ENCODE measurements at regions not wholly inside any gene's neighbourhood (a gene's known extent, or its start where the extent isn't known, plus 50 kb on each side); places are given as distances from the start of the nearest gene placed in this dataset.

GRCh38 chrX:14124562-14124961, 94.9 kb upstream of the GEMIN8 start:
- no peak for DNase-seq

DNA sequence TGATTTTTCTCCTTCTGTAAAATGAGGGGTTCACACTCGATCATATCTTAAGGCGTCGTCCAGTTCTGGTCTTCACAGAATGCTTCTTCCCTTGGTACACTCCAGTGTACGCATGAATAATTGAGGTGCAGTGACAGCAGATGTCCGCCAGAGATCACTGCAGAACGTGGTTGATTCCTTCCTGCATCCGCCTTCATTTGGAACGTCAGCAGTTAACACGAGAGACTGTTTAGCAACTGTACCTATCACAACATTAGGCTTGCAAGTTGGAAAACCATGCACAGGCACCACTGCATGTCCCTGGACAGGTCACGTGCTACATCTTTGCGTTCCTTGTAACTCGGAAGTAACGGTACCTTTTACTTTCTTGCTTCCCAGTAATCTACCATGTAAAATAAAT, 66.0 kb upstream of the GEMIN8 start:
- DNase-seq = peak; percentile 5

DNA sequence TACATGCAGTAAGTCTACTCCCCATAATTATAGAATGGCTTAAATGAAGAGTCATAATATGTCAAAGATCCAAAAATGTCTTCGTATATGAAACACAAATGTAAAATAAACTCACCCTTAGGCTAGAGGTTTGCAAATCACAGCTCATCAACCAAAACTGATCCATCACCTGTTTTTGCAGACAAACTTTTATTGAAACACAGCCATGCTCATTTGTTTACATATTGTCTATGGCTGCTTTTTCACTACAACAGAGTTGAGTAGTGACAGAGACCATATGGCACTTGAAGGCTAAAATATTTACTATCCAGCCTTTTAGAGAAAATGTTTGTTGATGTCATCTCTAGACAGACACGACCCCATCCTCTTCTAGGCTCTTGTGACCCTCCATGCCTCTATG, 64.5 kb upstream of the GEMIN8 start:
- no peak for DNase-seq

GRCh38 chrX:14084466-14084865, 54.8 kb upstream of the GEMIN8 start:
- no peak for DNase-seq

- DNase-seq = no peak
Observed at GRCh38 chrX:14083783-14084182, 54.1 kb upstream of the GEMIN8 start.

- no peak for DNase-seq
Observed at GRCh38 chrX:14079891-14080430, 50.3 kb upstream of the GEMIN8 start.

All from HCEC 1CT (cell line).